ENCODE measurements at regions not wholly inside any gene's neighbourhood (a gene's known extent, or its start where the extent isn't known, plus 50 kb on each side); places are given as distances from the start of the nearest gene placed in this dataset.

DNA sequence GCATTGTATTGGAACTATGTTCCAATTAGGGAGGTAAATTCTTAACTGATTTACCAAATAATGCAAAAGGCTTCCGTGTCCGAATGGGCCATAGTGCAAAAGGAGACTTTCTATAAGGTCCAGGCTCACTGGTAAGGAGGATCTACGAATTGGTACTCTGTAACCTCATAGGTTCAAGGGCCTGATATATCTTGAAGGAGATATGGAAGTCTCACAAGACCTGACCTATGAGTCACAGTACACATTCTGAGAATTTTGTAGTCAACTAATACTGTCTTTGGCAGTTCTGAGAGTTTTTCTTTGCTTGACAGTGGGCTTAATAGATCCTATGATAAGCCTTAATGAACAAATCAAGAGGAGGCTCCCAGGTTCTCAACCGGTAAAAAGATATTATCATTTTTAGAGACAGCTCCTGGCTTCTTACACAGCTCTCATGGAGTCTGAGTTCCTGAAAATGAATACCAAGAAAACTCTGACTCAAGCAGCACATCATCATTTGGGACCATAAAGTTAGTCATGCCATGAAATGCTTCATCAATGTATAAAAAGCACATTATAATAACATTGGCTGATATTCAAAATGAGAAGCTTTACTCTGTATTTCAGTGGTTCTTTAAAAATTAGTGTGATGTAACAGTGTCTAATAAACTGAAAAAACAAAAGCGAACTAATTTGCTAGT, 1275.2 kb upstream of the CRIM1 start:
- no peak overlapping the region for H3K9ac ChIP-seq (ENCODE audit: low read length)
- H2AFZ ChIP-seq (ENCODE audit: low read depth, low read length): no peak overlapping the region
- H3K9me2 ChIP-seq (ENCODE audit: insufficient read depth, low read length): no peaks in the 10 kb centered on the region
- TF ChIP-seq, protein P1, sequence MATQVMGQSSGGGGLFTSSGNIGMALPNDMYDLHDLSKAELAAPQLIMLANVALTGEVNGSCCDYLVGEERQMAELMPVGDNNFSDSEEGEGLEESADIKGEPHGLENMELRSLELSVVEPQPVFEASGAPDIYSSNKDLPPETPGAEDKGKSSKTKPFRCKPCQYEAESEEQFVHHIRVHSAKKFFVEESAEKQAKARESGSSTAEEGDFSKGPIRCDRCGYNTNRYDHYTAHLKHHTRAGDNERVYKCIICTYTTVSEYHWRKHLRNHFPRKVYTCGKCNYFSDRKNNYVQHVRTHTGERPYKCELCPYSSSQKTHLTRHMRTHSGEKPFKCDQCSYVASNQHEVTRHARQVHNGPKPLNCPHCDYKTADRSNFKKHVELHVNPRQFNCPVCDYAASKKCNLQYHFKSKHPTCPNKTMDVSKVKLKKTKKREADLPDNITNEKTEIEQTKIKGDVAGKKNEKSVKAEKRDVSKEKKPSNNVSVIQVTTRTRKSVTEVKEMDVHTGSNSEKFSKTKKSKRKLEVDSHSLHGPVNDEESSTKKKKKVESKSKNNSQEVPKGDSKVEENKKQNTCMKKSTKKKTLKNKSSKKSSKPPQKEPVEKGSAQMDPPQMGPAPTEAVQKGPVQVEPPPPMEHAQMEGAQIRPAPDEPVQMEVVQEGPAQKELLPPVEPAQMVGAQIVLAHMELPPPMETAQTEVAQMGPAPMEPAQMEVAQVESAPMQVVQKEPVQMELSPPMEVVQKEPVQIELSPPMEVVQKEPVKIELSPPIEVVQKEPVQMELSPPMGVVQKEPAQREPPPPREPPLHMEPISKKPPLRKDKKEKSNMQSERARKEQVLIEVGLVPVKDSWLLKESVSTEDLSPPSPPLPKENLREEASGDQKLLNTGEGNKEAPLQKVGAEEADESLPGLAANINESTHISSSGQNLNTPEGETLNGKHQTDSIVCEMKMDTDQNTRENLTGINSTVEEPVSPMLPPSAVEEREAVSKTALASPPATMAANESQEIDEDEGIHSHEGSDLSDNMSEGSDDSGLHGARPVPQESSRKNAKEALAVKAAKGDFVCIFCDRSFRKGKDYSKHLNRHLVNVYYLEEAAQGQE (IDR thresholded peaks at IDR 0.05; ENCODE audit: borderline replicate concordance): no peak
- TF ChIP-seq RAD21 (conservative IDR thresholded peaks at IDR 0.05): no peak
- TF ChIP-seq CTCF (IDR thresholded peaks at IDR 0.05; ENCODE audit: poor library complexity, severe bottlenecking): no peak
- TF ChIP-seq MXI1 (conservative IDR thresholded peaks at IDR 0.05; ENCODE audit: poor library complexity, severe bottlenecking): no peak
- no peak for TF ChIP-seq POLR2AphosphoS5 (IDR thresholded peaks at IDR 0.05)
- TF ChIP-seq SMC3 (conservative IDR thresholded peaks at IDR 0.05; ENCODE audit: poor library complexity): no peak
- TF ChIP-seq EP300 (conservative IDR thresholded peaks at IDR 0.05; ENCODE audit: poor library complexity, severe bottlenecking): no peak
- TF ChIP-seq TAF1 (IDR thresholded peaks at IDR 0.05; ENCODE audit: low read depth): no peak
- TF ChIP-seq EZH2 (IDR thresholded peaks at IDR 0.05; ENCODE audit: borderline replicate concordance, insufficient read depth, low read length, poor library complexity, severe bottlenecking): no peak
- no peaks in the 10 kb centered on the region for H3K79me2 ChIP-seq (replicated peaks; ENCODE audit: insufficient read depth, low read length)
- H3K27ac ChIP-seq (ENCODE audit: low read length): no peak overlapping the region
- H3F3A ChIP-seq (ENCODE audit: insufficient read depth, low read length, poor library complexity, severe bottlenecking): no peaks in the 10 kb centered on the region
- H3K36me3 ChIP-seq (ENCODE audit: insufficient read depth, low read length): no peaks in the 10 kb centered on the region
- no peak overlapping the region for H3K4me2 ChIP-seq (ENCODE audit: low read length)
- H3K27me3 ChIP-seq (ENCODE audit: insufficient read depth, low read depth, low read length): no peaks in the 10 kb centered on the region
- H3K9me3 ChIP-seq (ENCODE audit: low read length): no peaks in the 10 kb centered on the region
- no peaks in the 10 kb centered on the region for H4K20me1 ChIP-seq (ENCODE audit: insufficient read depth)
- no peak overlapping the region for H3K4me3 ChIP-seq (ENCODE audit: low read length)

GRCh38 chr2:35067420-35067819, 1288.2 kb upstream of the CRIM1 start:
- no peaks in the 10 kb centered on the region for H3F3A ChIP-seq (ENCODE audit: insufficient read depth, low read length, poor library complexity, severe bottlenecking)
- no peaks in the 10 kb centered on the region for H3K79me2 ChIP-seq (replicated peaks; ENCODE audit: insufficient read depth, low read length)
- H3K9ac ChIP-seq (ENCODE audit: low read length): no peak overlapping the region
- no peak for TF ChIP-seq EZH2 (IDR thresholded peaks at IDR 0.05; ENCODE audit: borderline replicate concordance, insufficient read depth, low read length, poor library complexity, severe bottlenecking)
- TF ChIP-seq, protein P1 (IDR thresholded peaks at IDR 0.05; ENCODE audit: borderline replicate concordance): no peak
- no peak for TF ChIP-seq CTCF (IDR thresholded peaks at IDR 0.05; ENCODE audit: poor library complexity, severe bottlenecking)
- no peak for TF ChIP-seq EP300 (conservative IDR thresholded peaks at IDR 0.05; ENCODE audit: poor library complexity, severe bottlenecking)
- no peak for TF ChIP-seq TAF1 (IDR thresholded peaks at IDR 0.05; ENCODE audit: low read depth)
- TF ChIP-seq RAD21 (conservative IDR thresholded peaks at IDR 0.05): no peak
- no peak for TF ChIP-seq MXI1 (conservative IDR thresholded peaks at IDR 0.05; ENCODE audit: poor library complexity, severe bottlenecking)
- no peak for TF ChIP-seq POLR2AphosphoS5 (IDR thresholded peaks at IDR 0.05)
- no peak for TF ChIP-seq SMC3 (conservative IDR thresholded peaks at IDR 0.05; ENCODE audit: poor library complexity)
- H3K36me3 ChIP-seq (ENCODE audit: insufficient read depth, low read length): no peaks in the 10 kb centered on the region
- no peak overlapping the region for H3K4me3 ChIP-seq (ENCODE audit: low read length)
- H3K9me2 ChIP-seq (ENCODE audit: insufficient read depth, low read length): no peaks in the 10 kb centered on the region
- H4K20me1 ChIP-seq (ENCODE audit: insufficient read depth): no peaks in the 10 kb centered on the region
- no peak overlapping the region for H3K27ac ChIP-seq (ENCODE audit: low read length)
- H3K4me2 ChIP-seq (ENCODE audit: low read length): no peak overlapping the region
- no peaks in the 10 kb centered on the region for H3K9me3 ChIP-seq (ENCODE audit: low read length)
- no peaks in the 10 kb centered on the region for H3K27me3 ChIP-seq (ENCODE audit: insufficient read depth, low read depth, low read length)
- H2AFZ ChIP-seq (ENCODE audit: low read depth, low read length): no peak overlapping the region
